Vagina (tissue), 2 donors: ENCODE measurements at regions not wholly inside any gene's neighbourhood (a gene's known extent, or its start where the extent isn't known, plus 50 kb on each side); places are given as distances from the start of the nearest gene placed in this dataset.

ENCODE experiments used
- DNase-seq, 2 donors: peaks; one replicate each; pipeline ENCODE4 v3.0.0-alpha.2; 2017; ENCODE audit errors: extremely low spot score in 2 of 2
- H3K27ac ChIP-seq: fragments of 200-600 bp; sonication (generic); one replicate; pipeline ENCODE4 v1.5.1; 2019
- H3K27me3 ChIP-seq: fragments of 200-600 bp; sonication (generic); one replicate; pipeline ENCODE4 v1.5.1; 2019
- H3K36me3 ChIP-seq, 2 donors: fragments of 200-600 bp; sonication (generic); one replicate each; pipeline ENCODE4 v1.5.1; 2017 to 2019
- H3K4me1 ChIP-seq: fragments of 200-600 bp; sonication (generic); one replicate; pipeline ENCODE4 v1.5.1; 2019
- H3K4me3 ChIP-seq, 2 donors: fragments of 200-600 bp; sonication (generic); 1 replicate in 1 of 2; 2 replicates in 1 of 2; pipeline ENCODE4 v1.5.1; 2016 to 2019
- H3K9me3 ChIP-seq: fragments of 200-600 bp; sonication (generic); one replicate; pipeline ENCODE4 v1.5.1; 2019
- POLR2A ChIP-seq, 2 donors: fragments of 450-650 bp; IDR thresholded peaks; one replicate each; pipeline ENCODE4 v1.6.1; 2017; ENCODE audit warnings: antibody characterized with exemption in 2 of 2, mild to moderate bottlenecking in 2 of 2, moderate library complexity in 2 of 2
- POLR2AphosphoS5 ChIP-seq, 2 donors: sonication (generic); formaldehyde crosslinking; IDR thresholded peaks; one replicate each; pipeline ENCODE4 v1.9.0; 2017; ENCODE audit warnings: antibody characterized with exemption in 2 of 2, mild to moderate bottlenecking in 2 of 2, low read depth in 1 of 2; ENCODE audit not compliant: insufficient read depth in 1 of 2
- intact Hi-C: fragments of 100-400 bp; cut with DNase I; formaldehyde crosslinking; loops from one replicate; pipeline ENCODE4 v1.15.1; 2023
- TF ChIP-seq, protein P1 (sequence below), 3 experiments: fragments of 450-650 bp in 2 of 3; fragments of 200-600 bp in 1 of 3; sonication (generic) in 1 of 3; IDR thresholded peaks; one replicate each; pipeline ENCODE4 v1.5.1; 2017 to 2019; ENCODE audit warnings: antibody characterized with exemption in 3 of 3, mild to moderate bottlenecking in 2 of 3, moderate library complexity in 2 of 3

DNA sequence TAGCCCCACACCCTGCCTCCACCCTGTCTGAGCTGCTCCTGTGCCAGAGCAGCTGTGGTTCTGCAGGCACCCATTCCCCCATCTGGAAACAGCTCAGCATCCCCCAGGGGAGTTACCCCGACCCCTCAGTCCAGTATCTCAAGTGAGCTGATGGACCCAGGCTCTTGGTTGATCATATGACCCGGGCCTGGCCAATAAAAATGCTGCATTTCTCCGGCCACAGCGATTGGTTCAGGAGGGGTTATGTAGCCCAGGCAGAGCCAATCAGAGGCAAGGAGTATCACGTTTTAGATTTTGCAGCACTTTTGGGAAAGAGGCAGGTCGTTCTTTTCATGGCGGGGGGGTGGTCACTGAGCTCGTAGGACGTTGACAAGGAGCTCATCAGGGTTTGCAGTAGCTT lies 120.8 kb downstream of the TPRA1 start:
- no peaks in the 10 kb centered on the region for H3K36me3 ChIP-seq
- TF ChIP-seq POLR2AphosphoS5 (IDR thresholded peaks at IDR 0.05; ENCODE audit: insufficient read depth in 1 of 2, low read depth in 1 of 2) (no peak), POLR2A (IDR thresholded peaks at IDR 0.05) (no peak)
- TF ChIP-seq, protein P1, sequence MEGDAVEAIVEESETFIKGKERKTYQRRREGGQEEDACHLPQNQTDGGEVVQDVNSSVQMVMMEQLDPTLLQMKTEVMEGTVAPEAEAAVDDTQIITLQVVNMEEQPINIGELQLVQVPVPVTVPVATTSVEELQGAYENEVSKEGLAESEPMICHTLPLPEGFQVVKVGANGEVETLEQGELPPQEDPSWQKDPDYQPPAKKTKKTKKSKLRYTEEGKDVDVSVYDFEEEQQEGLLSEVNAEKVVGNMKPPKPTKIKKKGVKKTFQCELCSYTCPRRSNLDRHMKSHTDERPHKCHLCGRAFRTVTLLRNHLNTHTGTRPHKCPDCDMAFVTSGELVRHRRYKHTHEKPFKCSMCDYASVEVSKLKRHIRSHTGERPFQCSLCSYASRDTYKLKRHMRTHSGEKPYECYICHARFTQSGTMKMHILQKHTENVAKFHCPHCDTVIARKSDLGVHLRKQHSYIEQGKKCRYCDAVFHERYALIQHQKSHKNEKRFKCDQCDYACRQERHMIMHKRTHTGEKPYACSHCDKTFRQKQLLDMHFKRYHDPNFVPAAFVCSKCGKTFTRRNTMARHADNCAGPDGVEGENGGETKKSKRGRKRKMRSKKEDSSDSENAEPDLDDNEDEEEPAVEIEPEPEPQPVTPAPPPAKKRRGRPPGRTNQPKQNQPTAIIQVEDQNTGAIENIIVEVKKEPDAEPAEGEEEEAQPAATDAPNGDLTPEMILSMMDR (IDR thresholded peaks at IDR 0.05): no peak
- H3K9me3 ChIP-seq: no peaks in the 10 kb centered on the region
- H3K27me3 ChIP-seq: no peaks in the 10 kb centered on the region
- no peak overlapping the region for H3K4me3 ChIP-seq
- H3K4me1 ChIP-seq: no peaks in the 10 kb centered on the region
- H3K27ac ChIP-seq: no peak overlapping the region
- DNase-seq: no peak
- intact Hi-C loops: no loop called here

GRCh38 chr3:127467391-127467790 lies 123.1 kb downstream of the TPRA1 start:
- H3K4me3 ChIP-seq: no peak overlapping the region
- no peaks in the 10 kb centered on the region for H3K9me3 ChIP-seq
- no peak for TF ChIP-seq POLR2A (IDR thresholded peaks at IDR 0.05)
- TF ChIP-seq, protein P1 (IDR thresholded peaks at IDR 0.05): no peak
- no peak for DNase-seq
- intact Hi-C loops: no loop called here
- no peaks in the 10 kb centered on the region for H3K4me1 ChIP-seq
- H3K27ac ChIP-seq: no peak overlapping the region
- H3K36me3 ChIP-seq: no peaks in the 10 kb centered on the region
- H3K27me3 ChIP-seq: no peaks in the 10 kb centered on the region

DNA sequence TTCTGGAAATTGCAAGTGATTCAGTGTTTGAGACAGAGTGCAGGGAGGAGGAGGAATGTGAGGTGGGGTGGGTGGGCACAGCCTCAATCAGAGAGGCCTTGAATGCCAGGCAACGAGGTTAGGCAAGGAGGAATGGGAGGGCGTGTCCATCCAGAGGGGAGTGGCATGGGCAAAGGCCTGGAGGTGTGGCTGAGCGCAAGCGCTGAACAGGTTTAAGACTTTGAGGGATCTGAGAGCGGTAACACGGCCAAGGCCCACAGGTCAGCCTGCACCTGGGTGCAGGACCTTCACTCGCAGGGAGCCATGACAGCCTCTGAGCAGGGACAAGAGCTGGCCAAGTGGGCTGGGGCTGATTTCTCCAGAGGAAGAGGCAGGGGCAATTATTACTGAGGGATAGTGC lies 125.9 kb downstream of the TPRA1 start:
- no peak for DNase-seq
- intact Hi-C loops: no loop called here

DNA sequence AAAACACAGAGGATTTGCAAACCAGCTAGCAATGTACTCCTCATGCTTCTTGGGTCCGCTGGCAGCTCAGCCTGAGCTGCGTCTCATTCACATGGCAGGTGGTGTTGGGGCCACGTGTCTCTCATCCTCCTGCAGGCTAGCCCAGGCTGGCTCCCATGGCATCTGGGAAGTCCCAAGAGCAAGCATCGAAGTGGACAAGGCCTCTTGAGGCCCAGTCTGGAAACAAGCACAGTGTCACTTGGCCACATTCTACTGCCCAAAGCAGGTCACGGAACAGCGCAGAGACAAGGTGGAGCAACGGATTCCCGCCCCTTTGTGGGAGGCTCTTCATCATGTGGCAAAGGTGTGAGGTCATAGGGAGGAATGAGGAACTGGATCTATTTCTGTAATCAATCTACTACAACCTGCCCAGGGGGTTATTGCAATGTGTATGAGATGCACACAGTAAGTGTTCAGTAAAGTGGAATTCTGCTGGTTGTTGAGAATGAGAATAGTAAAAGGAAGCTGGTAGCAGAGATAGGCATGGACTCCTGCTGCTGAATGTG lies 128.3 kb downstream of the TPRA1 start:
- Histone ChIP-seq H3K27ac (no peak overlapping the region), H3K27me3 (no peaks in the 10 kb centered on the region), H3K36me3 (no peaks in the 10 kb centered on the region), H3K4me3 (no peak overlapping the region), H3K4me1 (peaks cover 3% of the 10 kb centered on the region), H3K9me3 (no peaks in the 10 kb centered on the region)
- no peak for DNase-seq
- no peak for TF ChIP-seq POLR2A (IDR thresholded peaks at IDR 0.05)
- TF ChIP-seq, protein P1 (IDR thresholded peaks at IDR 0.05): no peak
- no peak for TF ChIP-seq POLR2AphosphoS5 (IDR thresholded peaks at IDR 0.05; ENCODE audit: insufficient read depth in 1 of 2, low read depth in 1 of 2)
- intact Hi-C loops: no loop called here

More for the DNA sequence above, 125.9 kb downstream of the TPRA1 start:
- H3K27me3 ChIP-seq: no peaks in the 10 kb centered on the region
- H3K27ac ChIP-seq: no peak overlapping the region
- H3K36me3 ChIP-seq: no peaks in the 10 kb centered on the region
- TF ChIP-seq, protein P1 (IDR thresholded peaks at IDR 0.05): no peak
- TF ChIP-seq POLR2AphosphoS5 (IDR thresholded peaks at IDR 0.05; ENCODE audit: insufficient read depth in 1 of 2, low read depth in 1 of 2): no peak
- TF ChIP-seq POLR2A (IDR thresholded peaks at IDR 0.05): no peak
- H3K4me1 ChIP-seq: no peaks in the 10 kb centered on the region
- no peak overlapping the region for H3K4me3 ChIP-seq
- no peaks in the 10 kb centered on the region for H3K9me3 ChIP-seq

DNA sequence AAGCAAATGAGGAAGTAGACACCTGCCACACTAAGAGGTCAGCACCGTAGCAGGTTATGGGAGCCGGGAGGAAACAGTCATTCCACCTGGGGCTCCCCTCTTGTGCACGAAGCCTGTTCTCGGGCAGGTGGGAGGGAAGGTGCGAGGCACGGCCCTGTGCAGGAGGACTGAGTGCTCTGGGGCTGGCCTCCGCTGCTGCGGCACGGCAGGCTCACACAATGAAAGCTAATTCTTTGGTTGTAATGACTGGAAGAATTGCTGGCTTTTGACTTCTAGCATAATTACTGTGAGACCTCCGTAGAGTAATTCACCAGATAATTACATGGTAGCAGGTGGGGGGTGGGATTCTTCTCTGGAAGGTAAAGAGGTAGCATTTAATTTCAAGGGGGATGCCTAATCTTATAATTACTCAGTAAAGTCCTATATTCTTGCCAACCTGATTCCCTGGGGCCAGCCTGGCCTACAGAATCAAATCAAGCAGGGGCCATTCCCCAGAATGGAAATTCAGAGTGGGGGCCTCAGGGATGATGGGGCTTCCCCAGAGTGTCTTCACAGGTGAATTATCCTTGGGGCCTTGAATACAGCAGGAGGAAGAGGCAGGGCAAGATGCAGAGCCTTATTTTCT lies 129.1 kb downstream of the TPRA1 start:
- no peak for DNase-seq
- intact Hi-C loops: no loop called here
- no peak overlapping the region for H3K4me3 ChIP-seq
- H3K4me1 ChIP-seq: peaks cover 11% of the 10 kb centered on the region
- H3K27me3 ChIP-seq: peaks cover 2% of the 10 kb centered on the region
- H3K36me3 ChIP-seq: no peaks in the 10 kb centered on the region
- TF ChIP-seq, protein P1 (IDR thresholded peaks at IDR 0.05): no peak
- TF ChIP-seq POLR2A (IDR thresholded peaks at IDR 0.05) (no peak), POLR2AphosphoS5 (IDR thresholded peaks at IDR 0.05; ENCODE audit: insufficient read depth in 1 of 2, low read depth in 1 of 2) (no peak)
- no peaks in the 10 kb centered on the region for H3K9me3 ChIP-seq
- no peak overlapping the region for H3K27ac ChIP-seq
